Thymus (tissue), 11 donors: ENCODE measurements at regions not wholly inside any gene's neighbourhood (a gene's known extent, or its start where the extent isn't known, plus 50 kb on each side); places are given as distances from the start of the nearest gene placed in this dataset.
"Not testable (repeated sequence)": the region's sequence is repeated elsewhere in the genome, so short reads cannot be mapped to it uniquely, and the experiment has no call there.

Experiments
- DNase-seq, 9 donors: peaks; one replicate each; pipeline ENCODE4 v3.0.0-alpha.2; 2013; ENCODE audit warnings: low spot score in 9 of 9, low read depth in 6 of 9, missing footprints in 1 of 9
- H3K27ac ChIP-seq, 2 donors: one replicate each; pipeline ENCODE4 v1.5.1; 2013; ENCODE audit warnings: control low read depth in 1 of 2, low read depth in 1 of 2, low read length in 1 of 2, mild to moderate bottlenecking in 1 of 2, moderate library complexity in 1 of 2
- H3K27me3 ChIP-seq, 2 donors: one replicate each; pipeline ENCODE4 v1.5.1; 2013; ENCODE audit warnings: low read length in 1 of 2; ENCODE audit not compliant: control insufficient read depth in 2 of 2, insufficient read depth in 1 of 2
- H3K36me3 ChIP-seq, 2 donors: one replicate each; pipeline ENCODE4 v1.5.1; 2013; ENCODE audit warnings: low read length in 1 of 2, mild to moderate bottlenecking in 1 of 2, moderate library complexity in 1 of 2; ENCODE audit not compliant: control insufficient read depth in 2 of 2, insufficient read depth in 2 of 2
- H3K4me1 ChIP-seq, 2 donors: one replicate each; pipeline ENCODE4 v1.5.1; 2013; ENCODE audit warnings: low read length in 2 of 2; ENCODE audit not compliant: control insufficient read depth in 2 of 2, insufficient read depth in 2 of 2
- H3K4me3 ChIP-seq, 2 donors: one replicate each; pipeline ENCODE4 v1.5.1; 2013; ENCODE audit warnings: low read length in 2 of 2, control low read depth in 1 of 2, mild to moderate bottlenecking in 1 of 2
- H3K9me3 ChIP-seq, 2 donors: one replicate each; pipeline ENCODE4 v1.5.1; 2013; ENCODE audit warnings: low read length in 1 of 2, mild to moderate bottlenecking in 1 of 2; ENCODE audit not compliant: control insufficient read depth in 2 of 2, insufficient read depth in 1 of 2
- WGBS: extraction: QIAGEN DNeasy Blood & Tissue Kit; methylation state at CpG from one replicate; pipeline ENCODE4 v1.1.7; 2013; 5-methylcytosine and 5-hydroxymethylcytosine counted together
- donor health status: healthy.

DNA sequence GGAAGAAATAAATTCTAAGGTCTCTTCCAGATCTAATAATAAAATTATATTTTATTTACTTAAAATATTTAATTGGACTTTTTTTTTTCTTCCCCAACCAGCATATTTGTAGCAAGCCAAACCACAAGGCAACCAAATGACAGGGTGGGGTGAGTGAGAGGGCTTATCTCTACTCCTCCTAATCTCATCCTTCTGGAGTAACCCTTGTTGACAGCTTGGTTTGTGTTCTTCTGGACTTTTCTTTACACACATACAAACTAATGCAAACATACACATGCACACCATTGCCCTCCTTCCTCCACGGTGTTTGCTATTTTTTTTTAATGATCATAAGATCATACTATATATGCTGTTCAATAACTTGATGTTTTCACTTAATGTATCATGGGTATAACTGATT lies 383.1 kb downstream of the DLEU7 start:
- WGBS = 94% methylated on average over 1 of the region's 1 CpG
- Histone ChIP-seq H3K27ac (no peak overlapping the region), H3K9me3 (no peaks in the 10 kb centered on the region), H3K4me3 (no peak overlapping the region), H3K4me1 (no peaks in the 10 kb centered on the region), H3K27me3 (no peaks in the 10 kb centered on the region), H3K36me3 (no peaks in the 10 kb centered on the region)
- DNase-seq = no peak

GRCh38 chr13:50461189-50461588 lies 382.3 kb downstream of the DLEU7 start:
- 96% methylated on average over 3 of the region's 3 CpGs for WGBS
- Histone ChIP-seq H3K9me3 (no peaks in the 10 kb centered on the region), H3K27me3 (no peaks in the 10 kb centered on the region), H3K4me1 (no peaks in the 10 kb centered on the region), H3K27ac (no peak overlapping the region), H3K4me3 (no peak overlapping the region), H3K36me3 (no peaks in the 10 kb centered on the region)
- no peak for DNase-seq

- H3K27me3 ChIP-seq = no peaks in the 10 kb centered on the region
- H3K27ac ChIP-seq = no peak overlapping the region
- WGBS = 95% methylated on average over 3 of the region's 3 CpGs
- no peaks in the 10 kb centered on the region for H3K4me1 ChIP-seq
- H3K9me3 ChIP-seq = no peaks in the 10 kb centered on the region
- DNase-seq = no peak
- H3K36me3 ChIP-seq = no peaks in the 10 kb centered on the region
- no peak overlapping the region for H3K4me3 ChIP-seq
Measured at GRCh38 chr13:50463719-50464118, 379.8 kb downstream of the DLEU7 start.

DNA sequence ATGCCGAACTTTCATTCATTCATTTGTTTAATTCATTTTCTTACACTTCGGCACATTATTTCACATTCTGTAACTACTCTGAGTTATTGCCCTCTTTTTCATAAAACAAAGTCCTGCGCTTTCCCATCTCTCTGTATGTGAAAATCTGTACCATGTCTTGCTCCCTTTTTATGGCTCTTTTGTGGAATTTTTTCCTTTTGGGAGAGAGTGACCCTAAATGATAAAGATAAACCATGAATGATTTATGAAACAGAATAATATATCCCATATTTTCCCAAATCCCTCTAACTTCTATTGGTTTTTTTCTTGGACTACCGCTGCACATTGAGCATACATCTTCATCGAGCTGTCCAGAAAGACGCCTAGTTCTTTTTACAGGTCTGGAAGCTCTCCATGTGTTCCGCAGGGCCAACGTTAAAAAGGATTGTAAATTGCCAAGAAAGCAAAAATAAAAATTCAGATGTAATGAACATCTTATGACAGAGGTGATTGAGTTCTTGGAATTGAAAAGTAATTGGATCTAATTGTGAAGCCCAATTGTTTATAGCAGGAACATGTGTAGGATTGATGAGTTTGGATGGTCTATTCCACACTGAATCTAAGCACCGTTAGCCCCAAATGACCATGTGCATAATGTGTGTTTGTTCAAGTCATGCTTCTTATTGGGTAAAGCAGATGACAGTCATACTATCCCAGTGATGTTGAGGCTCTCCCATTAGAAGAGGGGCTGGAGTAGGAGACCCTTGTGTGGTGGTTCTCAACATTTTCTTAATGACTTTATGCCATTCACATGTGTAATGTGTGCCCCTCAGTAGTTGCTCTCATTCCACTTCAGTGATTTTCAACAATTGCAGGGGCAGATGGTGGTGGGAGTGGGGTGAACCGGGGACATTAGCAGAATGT lies 378.9 kb downstream of the DLEU7 start:
- WGBS = 97% methylated on average over 10 of the region's 10 CpGs
- no peak for DNase-seq
- no peak overlapping the region for H3K4me3 ChIP-seq
- no peak overlapping the region for H3K27ac ChIP-seq
- no peaks in the 10 kb centered on the region for H3K4me1 ChIP-seq
- H3K9me3 ChIP-seq = no peaks in the 10 kb centered on the region
- no peaks in the 10 kb centered on the region for H3K27me3 ChIP-seq
- H3K36me3 ChIP-seq = no peaks in the 10 kb centered on the region

GRCh38 chr13:50466456-50466855 lies 377.0 kb downstream of the DLEU7 start:
- WGBS = 97% methylated on average over 6 of the region's 6 CpGs
- H3K4me3 ChIP-seq = no peak overlapping the region
- H3K36me3 ChIP-seq = no peaks in the 10 kb centered on the region
- H3K9me3 ChIP-seq = no peaks in the 10 kb centered on the region
- no peak for DNase-seq
- no peaks in the 10 kb centered on the region for H3K27me3 ChIP-seq
- no peak overlapping the region for H3K27ac ChIP-seq
- H3K4me1 ChIP-seq = no peaks in the 10 kb centered on the region

GRCh38 chr13:50467156-50468110 lies 376.1 kb downstream of the DLEU7 start:
- no peaks in the 10 kb centered on the region for H3K27me3 ChIP-seq
- H3K4me3 ChIP-seq = no peak overlapping the region
- no peaks in the 10 kb centered on the region for H3K4me1 ChIP-seq
- H3K36me3 ChIP-seq = no peaks in the 10 kb centered on the region
- H3K9me3 ChIP-seq = no peaks in the 10 kb centered on the region
- 95% methylated on average over 11 of the region's 11 CpGs for WGBS
- H3K27ac ChIP-seq = no peak overlapping the region
- DNase-seq = no peak

GRCh38 chr13:50468849-50469669 lies 374.4 kb downstream of the DLEU7 start:
- WGBS = 96% methylated on average over 13 of the region's 13 CpGs
- no peaks in the 10 kb centered on the region for H3K4me1 ChIP-seq
- H3K27ac ChIP-seq = no peak overlapping the region

GRCh38 chr13:50473050-50473449 lies 370.4 kb downstream of the DLEU7 start:
- H3K36me3 ChIP-seq, H3K9me3 ChIP-seq, H3K27ac ChIP-seq, DNase-seq, H3K27me3 ChIP-seq, H3K4me1 ChIP-seq, H3K4me3 ChIP-seq: not testable (repeated sequence)
- WGBS = 98% methylated on average over 1 of the region's 3 CpGs

More at GRCh38 chr13:50468849-50469669, 374.4 kb downstream of the DLEU7 start:
- H3K4me3 ChIP-seq = no peak overlapping the region
- H3K36me3 ChIP-seq = no peaks in the 10 kb centered on the region
- H3K27me3 ChIP-seq = no peaks in the 10 kb centered on the region
- H3K9me3 ChIP-seq = no peaks in the 10 kb centered on the region
- DNase-seq = no peak
